ENCODE measurements at regions not wholly inside any gene's neighbourhood (a gene's known extent, or its start where the extent isn't known, plus 50 kb on each side); places are given as distances from the start of the nearest gene placed in this dataset.

DNA sequence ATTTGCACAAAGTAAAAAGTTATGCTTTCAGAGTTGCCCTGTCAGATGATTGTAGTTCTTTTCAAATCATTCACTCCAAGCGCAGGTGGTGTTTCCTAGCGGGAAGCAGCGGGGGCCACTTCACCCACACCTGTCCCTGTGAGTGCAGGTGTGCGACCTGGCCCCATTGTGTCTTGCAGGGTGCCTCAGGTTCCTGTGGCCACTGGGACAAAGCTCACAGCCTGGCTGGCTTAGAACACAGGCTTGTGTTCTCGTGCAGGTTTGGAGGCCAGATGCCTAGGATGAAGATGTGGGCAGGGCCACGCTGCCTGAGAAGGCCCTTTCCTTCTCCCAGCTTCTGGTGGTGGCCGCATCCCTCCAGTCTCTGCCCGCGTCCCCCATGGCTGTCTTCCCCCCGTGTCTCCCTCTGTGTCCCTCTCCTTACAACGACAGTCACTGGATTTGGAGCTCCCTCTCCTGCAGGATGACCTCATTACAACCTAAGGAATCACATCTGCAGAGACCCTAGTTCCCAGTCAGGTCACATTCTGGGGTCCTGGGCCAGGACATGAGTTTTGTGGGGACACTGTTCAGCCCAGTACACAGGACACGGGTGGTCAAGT, 90.5 kb downstream of the NPIPB11 start:
- TF ChIP-seq, protein P1, sequence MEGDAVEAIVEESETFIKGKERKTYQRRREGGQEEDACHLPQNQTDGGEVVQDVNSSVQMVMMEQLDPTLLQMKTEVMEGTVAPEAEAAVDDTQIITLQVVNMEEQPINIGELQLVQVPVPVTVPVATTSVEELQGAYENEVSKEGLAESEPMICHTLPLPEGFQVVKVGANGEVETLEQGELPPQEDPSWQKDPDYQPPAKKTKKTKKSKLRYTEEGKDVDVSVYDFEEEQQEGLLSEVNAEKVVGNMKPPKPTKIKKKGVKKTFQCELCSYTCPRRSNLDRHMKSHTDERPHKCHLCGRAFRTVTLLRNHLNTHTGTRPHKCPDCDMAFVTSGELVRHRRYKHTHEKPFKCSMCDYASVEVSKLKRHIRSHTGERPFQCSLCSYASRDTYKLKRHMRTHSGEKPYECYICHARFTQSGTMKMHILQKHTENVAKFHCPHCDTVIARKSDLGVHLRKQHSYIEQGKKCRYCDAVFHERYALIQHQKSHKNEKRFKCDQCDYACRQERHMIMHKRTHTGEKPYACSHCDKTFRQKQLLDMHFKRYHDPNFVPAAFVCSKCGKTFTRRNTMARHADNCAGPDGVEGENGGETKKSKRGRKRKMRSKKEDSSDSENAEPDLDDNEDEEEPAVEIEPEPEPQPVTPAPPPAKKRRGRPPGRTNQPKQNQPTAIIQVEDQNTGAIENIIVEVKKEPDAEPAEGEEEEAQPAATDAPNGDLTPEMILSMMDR (IDR thresholded peaks at IDR 0.05), result peak in 1 of 4 experiments; percentile 7
- no peak for TF ChIP-seq POLR2A (IDR thresholded peaks at IDR 0.05)

All from uterus (tissue), 2 donors.